Right cardiac atrium (tissue), 5 donors: ENCODE measurements at regions not wholly inside any gene's neighbourhood (a gene's known extent, or its start where the extent isn't known, plus 50 kb on each side); places are given as distances from the start of the nearest gene placed in this dataset.

Experiments used
- ATAC-seq, 2 donors: fragments of 200-7000 bp; cut with Tn5 transposase; one replicate each; pipeline versions ENCODE4 v1.8.0 to v1.9.1; 2020; ENCODE audit warnings: moderate library complexity in 2 of 2, mild to moderate bottlenecking in 1 of 2
- DNase-seq, 3 donors: peaks; one replicate each; pipeline ENCODE4 v3.0.0-alpha.2; 2020
- H3K27ac ChIP-seq: one replicate; pipeline ENCODE4 v1.5.1; 2013; ENCODE audit warnings: mild to moderate bottlenecking, low read length, control low read depth, moderate library complexity
- H3K27me3 ChIP-seq: one replicate; pipeline ENCODE4 v1.6.1; 2013; ENCODE audit not compliant: control insufficient read depth, insufficient read depth
- H3K4me1 ChIP-seq: one replicate; pipeline ENCODE4 v1.6.1; 2013; ENCODE audit warnings: low read length; ENCODE audit not compliant: control insufficient read depth, insufficient read depth
- H3K4me3 ChIP-seq: one replicate; pipeline ENCODE4 v1.5.1; 2013; ENCODE audit warnings: low read length, control low read depth
- H3K9me3 ChIP-seq: one replicate; pipeline ENCODE4 v1.6.1; 2013; ENCODE audit warnings: low read length; ENCODE audit not compliant: control insufficient read depth
- WGBS: extraction: QIAGEN DNeasy Blood & Tissue Kit; methylation state at CpG from one replicate; pipeline ENCODE4 v1.1.7; 2013; 5-methylcytosine and 5-hydroxymethylcytosine counted together
- intact Hi-C, 4 donors: fragments of 100-400 bp; cut with DNase I; formaldehyde crosslinking; loops; one replicate each; pipeline versions ENCODE4 v1.11.0 to v1.14.0; 2022 to 2023
- donor health status: healthy with polysubstance abuse.
- donor health status: DM: no; HTN: yes; CAD: no.
- donor health status: DM: no; HTN: no; CAD: no.
- donor health status: DM: no; HTN: yes; CAD: no; lungs with severe emphysema.
- donor health status: DM: yes; HTN: yes; CAD: no.

DNA sequence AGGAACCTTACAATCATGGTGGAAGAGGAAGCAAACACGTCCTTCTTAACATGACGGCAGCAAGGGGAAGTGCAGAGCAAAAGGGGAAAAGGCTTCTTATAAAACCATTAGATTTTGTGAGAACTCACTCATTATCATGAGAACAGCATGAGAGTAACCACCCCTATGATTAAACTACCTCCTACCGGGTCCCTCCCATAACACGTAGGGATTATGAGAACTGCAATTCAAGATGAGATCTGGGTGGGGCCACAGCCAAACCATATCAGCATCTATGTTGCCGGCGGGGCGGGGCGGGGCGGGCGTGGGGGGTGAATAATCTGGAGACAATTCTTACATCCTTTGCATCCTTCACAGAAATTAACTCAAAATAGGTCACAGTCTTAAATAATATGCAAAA is 58.8 kb upstream of the GFPT2 start:
- H3K4me1 ChIP-seq: no peaks in the 10 kb centered on the region
- H3K4me3 ChIP-seq: no peak overlapping the region
- intact Hi-C loops: no loop called here
- H3K9me3 ChIP-seq: no peaks in the 10 kb centered on the region
- 86% methylated on average over 10 of the region's 10 CpGs for WGBS
- no peaks in the 10 kb centered on the region for H3K27me3 ChIP-seq
- no peak overlapping the region for H3K27ac ChIP-seq
- ATAC-seq (no peak), DNase-seq (no peak)

- Histone ChIP-seq H3K4me1 (no peaks in the 10 kb centered on the region), H3K27ac (no peak overlapping the region), H3K27me3 (no peaks in the 10 kb centered on the region), H3K4me3 (no peak overlapping the region), H3K9me3 (no peaks in the 10 kb centered on the region)
- no peak for DNase-seq
- intact Hi-C loops: no loop called here
- 82% methylated on average over 4 of the region's 4 CpGs for WGBS
- no peak for ATAC-seq
Measured at GRCh38 chr5:180414176-180414575, 61.0 kb upstream of the GFPT2 start.

DNA sequence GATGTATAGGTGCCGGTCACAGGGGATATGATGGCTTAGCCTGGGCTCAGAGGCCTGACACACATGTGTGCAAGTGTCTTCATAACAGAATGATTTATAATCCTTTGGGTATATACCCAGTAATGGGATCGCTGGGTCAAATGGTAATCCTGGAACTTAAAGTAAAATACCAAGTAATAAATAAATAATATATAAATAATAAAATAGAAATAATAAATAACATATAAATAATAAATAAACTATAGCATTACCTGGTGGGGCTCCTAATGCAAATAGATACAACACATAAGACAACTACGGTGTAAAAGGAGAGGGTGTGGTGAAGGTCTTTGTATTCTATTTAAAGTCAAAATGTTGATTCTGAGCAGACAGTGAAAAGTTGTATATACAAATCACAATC is 68.5 kb upstream of the GFPT2 start:
- DNase-seq (no peak), ATAC-seq (no peak)
- Histone ChIP-seq H3K27me3 (no peaks in the 10 kb centered on the region), H3K9me3 (no peaks in the 10 kb centered on the region), H3K4me1 (no peaks in the 10 kb centered on the region), H3K4me3 (no peak overlapping the region), H3K27ac (no peak overlapping the region)
- intact Hi-C loops: no loop called here
- 92% methylated on average over 3 of the region's 3 CpGs for WGBS

DNA sequence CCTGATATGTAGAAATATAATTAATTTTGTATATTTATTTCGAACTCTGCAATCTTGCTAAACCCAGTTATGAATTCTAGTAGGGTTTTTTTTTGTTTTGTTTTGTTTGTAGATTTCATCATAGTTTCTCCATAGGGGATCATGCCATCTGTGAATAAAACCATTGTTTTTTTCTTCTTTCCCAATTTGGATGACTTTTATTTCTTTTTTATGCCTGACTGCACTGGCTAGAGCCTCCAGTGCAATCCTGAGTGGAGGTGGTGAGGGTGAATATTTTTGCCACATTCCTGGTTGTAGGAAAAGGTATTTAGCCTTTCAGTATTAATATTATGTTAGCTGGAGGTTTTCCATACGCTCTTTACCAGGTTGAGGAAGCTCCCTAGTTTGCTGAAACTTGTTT is 70.0 kb upstream of the GFPT2 start:
- Histone ChIP-seq H3K9me3 (no peaks in the 10 kb centered on the region), H3K4me3 (no peak overlapping the region), H3K4me1 (no peaks in the 10 kb centered on the region), H3K27me3 (no peaks in the 10 kb centered on the region), H3K27ac (no peak overlapping the region)
- no peak for DNase-seq
- intact Hi-C loops: no loop called here
- WGBS: 79% methylated on average over 2 of the region's 2 CpGs
- no peak for ATAC-seq

DNA sequence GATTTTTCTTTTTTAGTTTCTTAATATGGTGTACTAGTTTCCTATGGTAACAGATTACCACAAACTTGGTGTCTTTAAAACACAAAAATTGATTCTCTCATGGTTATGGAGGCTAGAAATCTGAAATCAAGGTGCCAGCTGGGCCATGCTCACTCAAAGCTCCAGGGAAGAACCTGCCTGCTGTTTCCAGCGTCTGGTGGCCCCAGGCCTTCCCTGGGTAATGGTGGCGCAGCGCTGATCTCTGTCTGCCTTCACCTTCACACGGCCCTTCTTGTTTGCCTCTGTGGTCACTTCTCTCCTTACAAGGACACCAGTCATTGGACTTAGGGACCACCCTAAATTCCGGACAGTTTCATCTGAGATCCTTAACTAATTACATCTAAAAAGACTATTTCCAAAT is 70.5 kb upstream of the GFPT2 start:
- ATAC-seq (no peak), DNase-seq (no peak)
- WGBS: 81% methylated on average over 5 of the region's 5 CpGs
- Histone ChIP-seq H3K9me3 (no peaks in the 10 kb centered on the region), H3K4me1 (no peaks in the 10 kb centered on the region), H3K4me3 (no peak overlapping the region), H3K27me3 (no peaks in the 10 kb centered on the region), H3K27ac (no peak overlapping the region)
- intact Hi-C loops: no loop called here

GRCh38 chr5:180424094-180424493 is 70.1 kb upstream of the CNOT6 start:
- 80% methylated on average over 7 of the region's 7 CpGs for WGBS
- DNase-seq: no peak
- no peaks in the 10 kb centered on the region for H3K9me3 ChIP-seq

GRCh38 chr5:180428598-180428997 is 65.6 kb upstream of the CNOT6 start:
- no peak for DNase-seq
- WGBS: 91% methylated on average over 8 of the region's 8 CpGs
- no peak overlapping the region for H3K27ac ChIP-seq
- ATAC-seq: no peak
- H3K27me3 ChIP-seq: no peaks in the 10 kb centered on the region
- intact Hi-C loops: no loop called here
- no peaks in the 10 kb centered on the region for H3K4me1 ChIP-seq
- H3K4me3 ChIP-seq: no peak overlapping the region
- no peaks in the 10 kb centered on the region for H3K9me3 ChIP-seq

More at GRCh38 chr5:180424094-180424493, 70.1 kb upstream of the CNOT6 start:
- no peak overlapping the region for H3K4me3 ChIP-seq
- ATAC-seq: no peak
- no peak overlapping the region for H3K27ac ChIP-seq
- intact Hi-C loops: no loop called here
- H3K27me3 ChIP-seq: no peaks in the 10 kb centered on the region
- H3K4me1 ChIP-seq: no peaks in the 10 kb centered on the region

DNA sequence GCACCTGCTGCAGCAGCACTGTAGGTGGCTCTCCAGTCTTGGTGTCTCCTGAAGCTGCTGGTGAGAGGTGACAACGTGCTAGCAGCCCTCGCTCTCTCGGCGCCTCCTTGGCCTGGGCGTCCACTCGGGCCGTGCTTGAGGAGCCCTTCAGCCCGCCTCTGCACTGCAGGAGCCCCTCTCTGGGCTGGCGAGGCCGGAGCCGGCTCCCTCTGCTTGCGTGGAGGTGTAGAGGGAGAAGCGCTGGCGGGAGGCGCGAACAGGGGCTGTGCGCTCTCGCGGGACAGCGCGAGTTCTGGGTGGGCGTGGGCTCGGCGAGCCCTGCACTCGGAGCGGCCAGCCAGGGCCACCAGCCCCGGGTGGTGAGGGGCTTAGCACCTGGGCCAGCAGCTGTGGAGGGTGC is 62.2 kb upstream of the CNOT6 start:
- intact Hi-C loops: no loop called here
- Histone ChIP-seq H3K4me1 (no peaks in the 10 kb centered on the region), H3K27ac (no peak overlapping the region), H3K27me3 (no peaks in the 10 kb centered on the region), H3K9me3 (no peaks in the 10 kb centered on the region), H3K4me3 (no peak overlapping the region)
- no peak for DNase-seq
- ATAC-seq: no peak
- 86% methylated on average over 27 of the region's 27 CpGs for WGBS

- no peak for DNase-seq
- no peak overlapping the region for H3K27ac ChIP-seq
- H3K27me3 ChIP-seq: no peaks in the 10 kb centered on the region
- H3K4me1 ChIP-seq: no peaks in the 10 kb centered on the region
- 84% methylated on average over 6 of the region's 6 CpGs for WGBS
- no peak for ATAC-seq
- intact Hi-C loops: no loop called here
- no peaks in the 10 kb centered on the region for H3K9me3 ChIP-seq
- H3K4me3 ChIP-seq: no peak overlapping the region
Measured at GRCh38 chr5:180433032-180433422, 61.2 kb upstream of the CNOT6 start.

- no peaks in the 10 kb centered on the region for H3K4me1 ChIP-seq
- DNase-seq (no peak), ATAC-seq (no peak)
- H3K27ac ChIP-seq: no peak overlapping the region
- intact Hi-C loops: no loop called here
- WGBS: 90% methylated on average over 7 of the region's 7 CpGs
- H3K4me3 ChIP-seq: no peak overlapping the region
- no peaks in the 10 kb centered on the region for H3K9me3 ChIP-seq
- no peaks in the 10 kb centered on the region for H3K27me3 ChIP-seq
Measured at GRCh38 chr5:180435594-180435993, 58.6 kb upstream of the CNOT6 start.

- Histone ChIP-seq H3K27ac (no peak overlapping the region), H3K4me1 (no peaks in the 10 kb centered on the region), H3K4me3 (no peak overlapping the region), H3K27me3 (no peaks in the 10 kb centered on the region), H3K9me3 (no peaks in the 10 kb centered on the region)
- intact Hi-C loops: no loop called here
- WGBS: 70% methylated on average over 13 of the region's 13 CpGs
- no peak for ATAC-seq
- no peak for DNase-seq
Measured at GRCh38 chr5:180436275-180436674, 57.9 kb upstream of the CNOT6 start.

DNA sequence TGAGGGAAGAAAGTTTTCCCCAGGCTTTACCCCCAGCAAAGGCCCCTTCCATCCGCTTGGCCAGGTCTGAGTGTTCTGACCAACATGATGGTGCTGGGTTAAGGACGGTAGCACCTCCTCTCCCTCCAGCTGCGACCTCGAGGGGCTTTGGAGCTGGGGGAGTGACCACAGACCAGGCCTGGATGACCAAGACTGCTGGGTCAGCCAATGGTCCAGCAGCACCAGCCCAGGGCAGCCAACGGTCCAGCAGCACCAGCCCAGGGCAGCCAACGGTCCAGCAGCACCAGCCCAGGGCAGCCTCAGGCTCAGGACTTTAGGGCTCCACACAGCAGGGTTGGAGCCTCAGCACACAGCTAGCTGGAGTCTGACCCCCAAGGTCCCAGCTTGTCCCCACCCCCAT is 57.2 kb upstream of the CNOT6 start:
- H3K9me3 ChIP-seq: no peaks in the 10 kb centered on the region
- no peaks in the 10 kb centered on the region for H3K4me1 ChIP-seq
- H3K27me3 ChIP-seq: no peaks in the 10 kb centered on the region
- H3K27ac ChIP-seq: no peak overlapping the region
- DNase-seq (no peak), ATAC-seq (no peak)
- 65% methylated on average over 6 of the region's 6 CpGs for WGBS
- intact Hi-C loops: no loop called here
- no peak overlapping the region for H3K4me3 ChIP-seq
